ENCODE measurements at regions not wholly inside any gene's neighbourhood (a gene's known extent, or its start where the extent isn't known, plus 50 kb on each side); places are given as distances from the start of the nearest gene placed in this dataset.

DNA sequence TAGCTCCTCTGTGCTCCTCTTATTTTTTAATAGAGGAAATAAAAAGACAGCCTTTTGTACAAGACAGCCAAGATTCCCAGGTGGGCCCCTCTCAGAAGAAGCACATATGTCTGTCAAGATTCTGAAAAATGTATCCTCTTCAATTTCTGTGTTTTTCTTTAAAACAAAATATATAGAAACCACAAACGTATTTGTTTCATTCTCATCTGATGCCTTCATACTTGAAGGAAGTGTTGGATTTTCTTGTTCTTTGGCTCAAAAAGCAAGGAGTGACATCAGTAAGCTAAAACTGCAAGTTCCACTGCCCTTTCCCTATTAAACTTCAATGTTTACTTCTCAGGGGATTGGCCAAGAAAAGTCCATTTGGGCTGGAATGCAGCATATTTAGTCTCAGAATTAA lies 193.8 kb upstream of the OSR1 start:
- Histone ChIP-seq H2AFZ (ENCODE audit: low read length) (no peak overlapping the region), H3K9me2 (replicated peaks; ENCODE audit: insufficient read depth, low read length) (no peaks in the 10 kb centered on the region), H3K27ac (ENCODE audit: low read length) (no peak overlapping the region), H3K79me2 (ENCODE audit: low read length) (no peaks in the 10 kb centered on the region), H3K4me3 (ENCODE audit: low read length) (no peak overlapping the region), H3K4me1 (ENCODE audit: low read length) (0 out of 2 replicates have a peak, but pooled peaks cover 9% of the 10 kb centered on the region), H4K20me1 (ENCODE audit: insufficient read depth, low read length) (no peaks in the 10 kb centered on the region), H3K36me3 (replicated peaks; ENCODE audit: insufficient read depth, low read length) (no peaks in the 10 kb centered on the region), H3K27me3 (replicated peaks; ENCODE audit: insufficient read depth, low read length) (no peaks in the 10 kb centered on the region), H3K4me2 (ENCODE audit: low read depth, low read length) (no peak overlapping the region), H3F3A (ENCODE audit: insufficient read depth, low read length) (no peaks in the 10 kb centered on the region), H3K9ac (ENCODE audit: low read length) (no peak overlapping the region), H3K9me3 (replicated peaks; ENCODE audit: insufficient read depth, low read length) (no peaks in the 10 kb centered on the region)
- no peak for DNase-seq
- TF ChIP-seq, protein P1, sequence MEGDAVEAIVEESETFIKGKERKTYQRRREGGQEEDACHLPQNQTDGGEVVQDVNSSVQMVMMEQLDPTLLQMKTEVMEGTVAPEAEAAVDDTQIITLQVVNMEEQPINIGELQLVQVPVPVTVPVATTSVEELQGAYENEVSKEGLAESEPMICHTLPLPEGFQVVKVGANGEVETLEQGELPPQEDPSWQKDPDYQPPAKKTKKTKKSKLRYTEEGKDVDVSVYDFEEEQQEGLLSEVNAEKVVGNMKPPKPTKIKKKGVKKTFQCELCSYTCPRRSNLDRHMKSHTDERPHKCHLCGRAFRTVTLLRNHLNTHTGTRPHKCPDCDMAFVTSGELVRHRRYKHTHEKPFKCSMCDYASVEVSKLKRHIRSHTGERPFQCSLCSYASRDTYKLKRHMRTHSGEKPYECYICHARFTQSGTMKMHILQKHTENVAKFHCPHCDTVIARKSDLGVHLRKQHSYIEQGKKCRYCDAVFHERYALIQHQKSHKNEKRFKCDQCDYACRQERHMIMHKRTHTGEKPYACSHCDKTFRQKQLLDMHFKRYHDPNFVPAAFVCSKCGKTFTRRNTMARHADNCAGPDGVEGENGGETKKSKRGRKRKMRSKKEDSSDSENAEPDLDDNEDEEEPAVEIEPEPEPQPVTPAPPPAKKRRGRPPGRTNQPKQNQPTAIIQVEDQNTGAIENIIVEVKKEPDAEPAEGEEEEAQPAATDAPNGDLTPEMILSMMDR (IDR thresholded peaks at IDR 0.05; ENCODE audit: low read length), result no peak
- no peak for TF ChIP-seq EZH2 (optimal IDR thresholded peaks at IDR 0.05; ENCODE audit: low read depth, low read length)
- TF ChIP-seq EZH2phosphoT487 (IDR thresholded peaks at IDR 0.05; ENCODE audit: low read length), result no peak

DNA sequence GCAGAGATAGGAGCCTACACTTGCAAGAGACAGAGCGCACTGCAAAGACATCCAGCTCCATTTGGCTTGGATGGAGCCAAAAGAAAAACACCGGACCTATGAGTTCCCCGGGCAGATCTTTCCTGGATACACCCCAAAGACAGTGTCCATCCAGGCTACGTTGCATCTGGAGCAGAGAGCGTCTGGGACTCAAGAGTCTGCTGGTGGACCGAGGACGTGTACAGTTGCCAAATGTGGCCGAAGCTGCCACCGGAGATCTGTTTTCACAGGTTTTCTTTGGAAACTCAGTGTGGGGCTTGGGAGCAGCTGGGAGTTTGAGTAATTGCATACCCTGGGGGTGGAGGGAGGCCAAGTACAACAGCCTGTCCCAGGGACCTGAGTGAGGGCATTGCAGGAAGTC lies 192.3 kb upstream of the OSR1 start:
- Histone ChIP-seq H3K9ac (ENCODE audit: low read length) (no peak overlapping the region), H3K79me2 (ENCODE audit: low read length) (no peaks in the 10 kb centered on the region), H3K9me2 (replicated peaks; ENCODE audit: insufficient read depth, low read length) (no peaks in the 10 kb centered on the region), H3K4me3 (ENCODE audit: low read length) (no peak overlapping the region), H3F3A (ENCODE audit: insufficient read depth, low read length) (no peaks in the 10 kb centered on the region), H3K27me3 (replicated peaks; ENCODE audit: insufficient read depth, low read length) (no peaks in the 10 kb centered on the region), H3K4me1 (ENCODE audit: low read length) (0 out of 2 replicates have a peak, but pooled peaks cover 9% of the 10 kb centered on the region), H3K36me3 (replicated peaks; ENCODE audit: insufficient read depth, low read length) (no peaks in the 10 kb centered on the region), H4K20me1 (ENCODE audit: insufficient read depth, low read length) (no peaks in the 10 kb centered on the region), H3K9me3 (replicated peaks; ENCODE audit: insufficient read depth, low read length) (no peaks in the 10 kb centered on the region), H2AFZ (ENCODE audit: low read length) (no peak overlapping the region), H3K4me2 (ENCODE audit: low read depth, low read length) (no peak overlapping the region), H3K27ac (ENCODE audit: low read length) (no peak overlapping the region)
- no peak for DNase-seq
- TF ChIP-seq, protein P1 (IDR thresholded peaks at IDR 0.05; ENCODE audit: low read length), result no peak
- no peak for TF ChIP-seq EZH2 (optimal IDR thresholded peaks at IDR 0.05; ENCODE audit: low read depth, low read length)
- no peak for TF ChIP-seq EZH2phosphoT487 (IDR thresholded peaks at IDR 0.05; ENCODE audit: low read length)

DNA sequence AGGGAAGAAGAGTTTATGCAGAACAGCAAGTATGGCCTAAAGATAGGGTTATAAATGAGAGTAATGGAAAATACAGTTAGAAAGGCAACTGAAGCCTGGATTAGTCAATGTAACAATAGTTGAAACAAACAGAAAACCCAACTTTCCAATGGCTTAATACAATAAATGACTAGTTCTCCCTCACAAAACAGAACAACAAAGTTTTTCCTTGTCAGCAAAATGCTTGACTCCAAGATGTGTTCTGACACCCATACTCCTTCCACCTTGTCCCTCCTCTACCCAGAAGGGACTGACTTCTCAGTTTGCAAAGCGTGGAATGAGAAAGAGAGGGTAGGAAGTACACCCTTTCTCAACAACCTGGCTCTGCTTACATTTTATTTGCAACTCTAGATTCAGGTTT lies 191.4 kb upstream of the OSR1 start:
- H3K4me3 ChIP-seq (ENCODE audit: low read length), result no peak overlapping the region
- H3K27me3 ChIP-seq (replicated peaks; ENCODE audit: insufficient read depth, low read length), result no peaks in the 10 kb centered on the region
- no peak for DNase-seq
- H3F3A ChIP-seq (ENCODE audit: insufficient read depth, low read length), result no peaks in the 10 kb centered on the region
- H3K4me2 ChIP-seq (ENCODE audit: low read depth, low read length), result no peak overlapping the region
- H3K79me2 ChIP-seq (ENCODE audit: low read length), result no peaks in the 10 kb centered on the region
- TF ChIP-seq EZH2phosphoT487 (IDR thresholded peaks at IDR 0.05; ENCODE audit: low read length) (no peak), EZH2 (optimal IDR thresholded peaks at IDR 0.05; ENCODE audit: low read depth, low read length) (no peak)
- TF ChIP-seq, protein P1 (IDR thresholded peaks at IDR 0.05; ENCODE audit: low read length), result no peak
- 0 out of 2 replicates have a peak, but pooled peaks cover 9% of the 10 kb centered on the region for H3K4me1 ChIP-seq (ENCODE audit: low read length)
- H3K36me3 ChIP-seq (replicated peaks; ENCODE audit: insufficient read depth, low read length), result no peaks in the 10 kb centered on the region
- H2AFZ ChIP-seq (ENCODE audit: low read length), result no peak overlapping the region
- H3K9me3 ChIP-seq (replicated peaks; ENCODE audit: insufficient read depth, low read length), result no peaks in the 10 kb centered on the region
- no peak overlapping the region for H3K27ac ChIP-seq (ENCODE audit: low read length)
- no peaks in the 10 kb centered on the region for H3K9me2 ChIP-seq (replicated peaks; ENCODE audit: insufficient read depth, low read length)
- no peak overlapping the region for H3K9ac ChIP-seq (ENCODE audit: low read length)
- H4K20me1 ChIP-seq (ENCODE audit: insufficient read depth, low read length), result no peaks in the 10 kb centered on the region

All from MM.1S (cell line).